Neural progenitor cell (in vitro differentiated cells): ENCODE measurements at regions not wholly inside any gene's neighbourhood (a gene's known extent, or its start where the extent isn't known, plus 50 kb on each side); places are given as distances from the start of the nearest gene placed in this dataset.
"Not testable (repeated sequence)": the region's sequence is repeated elsewhere in the genome, so short reads cannot be mapped to it uniquely, and the experiment has no call there.

Source experiments
- EZH2 ChIP-seq: fragments of 200-600 bp; sonication (generic); IDR thresholded peaks from 2 replicates; pipeline ENCODE4 v1.6.1; 2017; ENCODE audit warnings: antibody characterized with exemption, mild to moderate bottlenecking, moderate library complexity
- EZH2phosphoT487 ChIP-seq: fragments of 200-600 bp; sonication (generic); IDR thresholded peaks from 2 replicates; pipeline ENCODE4 v1.6.1; 2017; ENCODE audit warnings: antibody characterized with exemption
- TF ChIP-seq, protein P1 (sequence below): fragments of 200-600 bp; sonication (generic); IDR thresholded peaks from 2 replicates; pipeline ENCODE4 v1.5.1; 2017; ENCODE audit warnings: antibody characterized with exemption, mild to moderate bottlenecking

DNA sequence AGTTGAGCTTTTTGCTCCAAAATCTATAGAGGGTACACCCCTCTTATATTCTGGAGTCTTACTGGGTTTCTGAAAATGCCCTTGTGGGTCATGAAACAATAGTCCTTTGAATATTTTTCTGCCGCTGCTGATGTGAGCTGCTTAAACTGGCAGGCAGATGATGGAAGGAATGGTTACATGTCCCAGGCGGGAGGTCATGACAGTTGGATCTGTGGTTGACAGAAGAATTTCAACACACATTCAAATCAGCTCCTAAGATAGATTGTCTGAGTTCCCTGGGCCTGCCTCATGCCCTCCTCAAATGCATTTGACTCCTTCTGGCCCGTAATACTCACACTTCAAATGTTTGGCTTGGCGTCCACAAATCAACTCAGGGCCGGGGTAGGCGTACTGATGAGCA is 105.0 kb upstream of the IKBKE start:
- not testable (repeated sequence) for TF ChIP-seq EZH2, EZH2phosphoT487
- TF ChIP-seq, protein P1, sequence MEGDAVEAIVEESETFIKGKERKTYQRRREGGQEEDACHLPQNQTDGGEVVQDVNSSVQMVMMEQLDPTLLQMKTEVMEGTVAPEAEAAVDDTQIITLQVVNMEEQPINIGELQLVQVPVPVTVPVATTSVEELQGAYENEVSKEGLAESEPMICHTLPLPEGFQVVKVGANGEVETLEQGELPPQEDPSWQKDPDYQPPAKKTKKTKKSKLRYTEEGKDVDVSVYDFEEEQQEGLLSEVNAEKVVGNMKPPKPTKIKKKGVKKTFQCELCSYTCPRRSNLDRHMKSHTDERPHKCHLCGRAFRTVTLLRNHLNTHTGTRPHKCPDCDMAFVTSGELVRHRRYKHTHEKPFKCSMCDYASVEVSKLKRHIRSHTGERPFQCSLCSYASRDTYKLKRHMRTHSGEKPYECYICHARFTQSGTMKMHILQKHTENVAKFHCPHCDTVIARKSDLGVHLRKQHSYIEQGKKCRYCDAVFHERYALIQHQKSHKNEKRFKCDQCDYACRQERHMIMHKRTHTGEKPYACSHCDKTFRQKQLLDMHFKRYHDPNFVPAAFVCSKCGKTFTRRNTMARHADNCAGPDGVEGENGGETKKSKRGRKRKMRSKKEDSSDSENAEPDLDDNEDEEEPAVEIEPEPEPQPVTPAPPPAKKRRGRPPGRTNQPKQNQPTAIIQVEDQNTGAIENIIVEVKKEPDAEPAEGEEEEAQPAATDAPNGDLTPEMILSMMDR, result not testable (repeated sequence)
